HG03095 (cell line): ENCODE measurements at regions not wholly inside any gene's neighbourhood (a gene's known extent, or its start where the extent isn't known, plus 50 kb on each side); places are given as distances from the start of the nearest gene placed in this dataset.
A peak's percentile ranks its signal among the peaks of the same experiment; 100 is the strongest.
"Not testable (repeated sequence)": the region's sequence is repeated elsewhere in the genome, so short reads cannot be mapped to it uniquely, and the experiment has no call there.

Experiments
- ATAC-seq: cut with Tn5 transposase; IDR thresholded peaks from one replicate; pipeline ENCODE4 v1.9.1; 2021; ENCODE audit warnings: moderate library complexity; ENCODE audit not compliant: unreplicated experiment

DNA sequence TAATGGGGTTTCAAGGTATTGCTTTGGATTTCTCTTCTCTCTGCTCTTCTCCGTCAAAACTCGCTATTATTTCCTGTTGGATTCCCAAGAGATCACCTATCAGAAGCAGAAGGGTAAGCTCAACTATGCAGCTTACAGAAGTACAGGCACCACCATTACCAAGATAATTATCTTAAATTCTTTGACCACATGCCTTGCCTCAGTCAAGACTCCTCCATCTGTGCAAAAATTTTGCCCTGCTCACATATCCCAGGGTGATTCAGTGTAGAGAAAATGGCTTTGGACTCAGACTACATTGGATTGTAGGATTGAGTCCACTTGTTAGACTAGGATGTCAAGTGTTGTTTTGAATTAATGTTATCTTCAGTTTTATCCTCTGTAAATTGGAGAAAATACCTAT lies 698.7 kb downstream of the TDRD15 start:
- ATAC-seq, result no peak

- no peak for ATAC-seq
These were observed 710.0 kb downstream of the TDRD15 start for GRCh38 chr2:21833767-21834166.

GRCh38 chr2:21836261-21836660 lies 712.5 kb downstream of the TDRD15 start:
- ATAC-seq, result no peak

DNA sequence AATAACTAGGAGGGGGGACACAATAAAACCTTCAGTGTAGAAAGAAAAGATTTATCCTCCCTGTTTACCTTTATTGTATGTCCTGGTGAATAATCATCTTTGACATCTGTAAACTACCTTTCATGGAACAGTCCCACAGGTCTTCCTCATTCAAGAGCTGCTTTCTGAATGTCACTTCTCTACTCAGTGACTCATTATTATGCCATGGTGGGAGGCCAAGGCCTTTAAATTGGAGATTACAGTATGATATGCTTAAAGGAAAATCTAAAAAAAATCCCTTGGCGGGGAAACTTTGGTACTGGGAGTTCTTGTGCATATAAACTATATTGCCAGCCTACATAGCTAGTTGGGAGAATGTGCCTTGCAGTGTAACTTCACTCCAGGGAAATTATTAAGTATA lies 713.0 kb downstream of the TDRD15 start:
- no peak for ATAC-seq

DNA sequence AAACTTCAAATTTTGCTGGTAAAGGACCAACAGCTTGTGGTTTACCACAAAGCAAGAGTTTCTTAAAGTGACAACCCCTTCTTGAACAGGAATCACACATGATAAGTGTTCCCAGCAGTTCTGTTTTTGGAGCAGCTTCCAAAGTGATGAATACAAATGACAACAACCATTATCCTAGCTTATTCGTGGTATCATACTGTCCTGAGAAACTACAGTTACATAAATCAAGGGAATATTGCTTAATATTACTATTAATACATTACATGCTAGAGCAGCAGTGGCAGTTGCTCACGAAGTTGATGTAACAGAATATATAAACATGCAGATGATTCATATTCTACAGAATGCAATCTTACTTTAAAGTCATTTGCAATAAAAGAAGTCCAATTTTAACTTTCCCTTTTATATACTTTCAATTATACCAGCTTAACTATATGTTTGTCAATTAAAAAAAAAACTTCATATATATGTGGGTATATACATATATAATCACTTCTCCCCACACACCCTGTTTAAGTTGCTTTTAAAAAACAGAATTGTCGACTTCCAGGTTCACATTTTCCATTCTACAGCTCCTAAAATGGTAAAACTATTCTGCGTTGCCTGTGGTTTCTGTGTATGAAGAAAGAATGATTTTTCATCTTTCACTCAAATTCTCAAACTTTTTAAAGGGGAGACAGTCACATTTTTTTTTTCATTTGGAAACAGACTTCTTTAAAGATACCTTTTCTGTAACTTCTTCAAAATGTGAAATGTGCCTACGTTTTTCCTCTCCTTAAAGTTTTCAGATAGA lies 713.6 kb downstream of the TDRD15 start:
- no peak for ATAC-seq

- no peak for ATAC-seq
These were observed 717.6 kb downstream of the TDRD15 start for GRCh38 chr2:21841341-21841740.

- not testable (repeated sequence) for ATAC-seq
These were observed 726.6 kb downstream of the TDRD15 start for GRCh38 chr2:21850367-21850766.

DNA sequence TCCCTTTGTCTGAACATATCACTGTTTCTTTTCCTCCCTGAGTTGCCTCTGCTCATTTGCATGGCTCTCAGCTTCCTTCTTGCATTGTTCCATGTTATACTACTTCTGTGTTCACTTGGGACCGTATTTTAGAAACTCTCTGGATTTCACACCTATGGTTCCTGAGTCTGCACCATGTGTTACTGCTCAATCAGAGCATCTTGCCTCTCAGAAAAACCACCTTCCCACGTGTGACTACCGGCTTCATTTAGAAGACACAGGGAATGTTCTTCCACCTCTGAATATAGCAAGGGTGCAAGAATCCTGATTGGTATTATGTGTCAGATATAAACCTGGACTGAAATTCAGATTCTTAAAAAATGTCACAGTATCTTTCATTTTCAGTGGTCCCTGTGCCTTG lies 731.2 kb downstream of the TDRD15 start:
- no peak for ATAC-seq

DNA sequence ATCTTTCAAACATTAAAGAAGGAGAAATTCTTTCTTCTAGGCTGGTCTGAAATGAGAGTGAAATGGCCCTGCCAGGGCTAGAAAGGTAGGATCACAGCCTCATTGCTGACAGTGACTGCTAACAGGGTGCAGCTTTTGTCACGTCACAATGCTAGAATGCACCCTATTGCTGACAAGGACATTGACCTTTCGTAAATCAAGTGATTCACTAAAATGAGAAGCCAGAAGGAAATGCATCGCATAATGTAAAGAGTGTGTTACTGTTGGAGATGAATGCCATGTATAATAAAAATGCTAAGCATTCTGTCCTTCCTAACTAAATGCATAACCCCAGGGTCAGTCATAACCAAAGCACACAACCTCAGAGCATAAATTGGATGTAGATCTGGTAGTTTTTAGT lies 732.9 kb downstream of the TDRD15 start:
- no peak for ATAC-seq

DNA sequence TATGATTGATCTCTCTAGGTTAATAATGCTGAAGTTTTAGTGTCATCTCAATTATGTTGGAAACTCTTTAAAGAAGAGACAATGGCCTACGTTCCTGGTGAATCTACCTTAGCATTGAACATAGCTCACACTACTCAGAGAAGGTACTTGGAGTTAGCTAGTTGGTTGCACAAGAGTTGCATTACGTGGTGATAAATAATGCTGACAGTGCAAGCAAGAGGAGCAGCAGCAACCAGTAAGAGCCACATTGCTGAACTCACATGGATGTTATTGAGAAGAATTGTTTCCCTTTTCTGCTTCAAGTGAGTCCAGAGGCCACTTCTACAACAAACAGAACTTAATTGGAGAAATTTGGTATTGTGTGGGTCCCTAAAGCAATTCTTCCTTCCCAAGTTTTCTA lies 737.1 kb downstream of the TDRD15 start:
- ATAC-seq, result no peak

DNA sequence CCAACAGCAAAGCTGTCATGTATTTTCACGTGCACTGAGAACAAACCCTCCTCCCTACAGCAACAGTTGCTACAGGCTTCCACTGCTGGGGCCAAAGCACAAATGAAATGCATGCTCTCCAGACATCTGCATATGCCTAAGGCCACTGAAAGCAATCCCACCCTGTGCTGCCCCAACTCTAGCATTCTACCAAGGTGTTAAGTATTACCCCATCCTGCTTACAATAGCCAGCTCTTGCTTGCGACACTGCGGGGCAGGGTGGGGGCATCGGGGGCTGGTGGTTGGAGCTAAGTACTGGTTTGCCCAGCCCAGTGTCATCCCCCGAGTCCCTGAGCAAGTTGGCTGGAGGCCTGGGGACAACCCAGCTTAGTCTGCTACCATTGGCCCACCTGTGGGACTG lies 742.5 kb downstream of the TDRD15 start:
- no peak for ATAC-seq

- no peak for ATAC-seq
These were observed 764.1 kb downstream of the TDRD15 start for GRCh38 chr2:21887881-21888280.

DNA sequence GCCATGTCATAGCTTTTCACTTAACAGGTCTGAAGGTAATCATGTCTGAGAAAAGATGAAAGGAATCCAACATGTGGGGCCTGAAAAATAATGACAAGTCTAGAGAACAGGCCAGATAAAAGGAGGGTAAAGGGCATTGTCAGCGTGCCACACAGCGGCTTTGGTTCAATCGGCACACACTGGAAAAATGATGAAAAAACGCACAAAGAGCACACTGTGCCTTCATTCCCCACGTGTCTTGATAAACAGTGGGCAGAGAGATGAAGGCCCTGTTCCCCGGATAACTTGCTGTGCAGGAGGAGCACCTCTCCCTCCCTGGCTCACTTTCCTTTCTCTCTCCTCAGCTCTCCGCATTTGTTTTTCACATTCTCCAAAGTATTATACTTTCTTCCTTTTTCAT lies 766.3 kb downstream of the TDRD15 start:
- ATAC-seq, result no peak

- no peak for ATAC-seq
These were observed 766.9 kb downstream of the TDRD15 start for GRCh38 chr2:21890716-21891115.

GRCh38 chr2:21891191-21891590 lies 767.4 kb downstream of the TDRD15 start:
- ATAC-seq, result no peak

DNA sequence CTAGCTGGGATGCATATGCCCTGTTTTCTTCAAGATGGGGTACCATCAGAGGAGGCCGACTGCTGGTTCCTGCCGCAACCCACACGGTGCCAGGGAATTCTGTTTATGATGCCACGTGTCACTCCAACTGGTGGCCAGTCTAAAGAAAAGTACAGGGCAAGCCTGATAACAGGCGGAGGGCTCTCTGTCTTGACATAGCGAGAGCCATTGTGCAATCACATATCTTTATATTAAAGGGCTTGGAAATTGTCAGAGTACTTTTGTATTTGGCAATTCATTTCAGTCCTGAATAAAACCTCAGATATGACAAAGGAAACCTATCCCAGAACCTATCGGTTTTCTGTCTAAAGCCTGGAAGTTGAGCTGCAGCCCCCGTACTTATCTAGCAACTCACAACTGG lies 768.4 kb downstream of the TDRD15 start:
- ATAC-seq, result no peak

DNA sequence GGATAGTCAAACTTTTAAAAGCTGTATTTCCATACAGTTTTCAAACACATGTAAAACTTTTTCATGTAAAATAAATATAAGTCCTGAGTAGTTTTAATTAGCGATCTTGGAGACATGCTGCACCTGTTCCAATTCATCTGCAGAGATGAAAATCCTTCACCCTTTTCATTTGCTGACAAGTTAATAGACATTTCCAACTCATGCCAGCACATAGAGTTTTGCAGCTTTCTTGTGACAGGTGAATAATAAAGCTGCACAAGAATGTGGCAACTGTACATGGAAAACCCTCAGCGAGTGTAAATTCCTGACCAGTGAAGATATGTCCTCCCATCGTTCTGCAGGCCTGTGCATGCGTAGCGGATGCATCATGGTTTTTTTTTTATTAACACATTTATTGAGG lies 771.4 kb downstream of the TDRD15 start:
- no peak for ATAC-seq

DNA sequence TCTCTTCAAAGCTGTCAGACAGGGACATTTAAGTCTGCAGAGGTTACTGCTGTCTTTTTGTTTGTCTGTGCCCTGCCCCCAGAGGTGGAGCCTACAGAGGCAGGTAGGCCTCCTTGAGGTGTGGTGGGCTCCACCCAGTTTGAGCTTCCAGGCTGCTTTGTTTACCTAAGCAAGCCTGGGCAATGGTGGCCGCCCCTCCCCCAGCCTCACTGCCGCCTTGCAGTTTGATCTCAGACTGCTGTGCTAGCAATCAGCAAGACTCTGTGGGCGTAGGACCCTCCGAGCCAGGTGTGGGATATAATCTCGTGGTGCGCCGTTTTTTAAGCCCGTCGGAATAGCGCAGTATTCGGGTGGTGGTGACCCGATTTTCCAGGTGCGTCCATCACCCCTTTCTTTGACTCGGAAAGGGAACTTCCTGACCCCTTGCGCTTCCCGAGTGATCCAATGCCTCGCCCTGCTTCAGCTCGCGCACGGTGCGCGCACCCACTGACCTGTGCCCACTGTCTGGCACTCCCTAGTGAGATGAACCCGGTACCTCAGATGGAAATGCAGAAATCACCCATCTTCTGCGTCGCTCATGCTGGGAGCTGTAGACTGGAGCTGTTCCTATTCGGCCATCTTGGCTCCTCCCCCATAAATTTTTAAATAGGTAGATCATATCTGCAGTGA lies 785.1 kb downstream of the TDRD15 start:
- ATAC-seq, result not testable (repeated sequence)

DNA sequence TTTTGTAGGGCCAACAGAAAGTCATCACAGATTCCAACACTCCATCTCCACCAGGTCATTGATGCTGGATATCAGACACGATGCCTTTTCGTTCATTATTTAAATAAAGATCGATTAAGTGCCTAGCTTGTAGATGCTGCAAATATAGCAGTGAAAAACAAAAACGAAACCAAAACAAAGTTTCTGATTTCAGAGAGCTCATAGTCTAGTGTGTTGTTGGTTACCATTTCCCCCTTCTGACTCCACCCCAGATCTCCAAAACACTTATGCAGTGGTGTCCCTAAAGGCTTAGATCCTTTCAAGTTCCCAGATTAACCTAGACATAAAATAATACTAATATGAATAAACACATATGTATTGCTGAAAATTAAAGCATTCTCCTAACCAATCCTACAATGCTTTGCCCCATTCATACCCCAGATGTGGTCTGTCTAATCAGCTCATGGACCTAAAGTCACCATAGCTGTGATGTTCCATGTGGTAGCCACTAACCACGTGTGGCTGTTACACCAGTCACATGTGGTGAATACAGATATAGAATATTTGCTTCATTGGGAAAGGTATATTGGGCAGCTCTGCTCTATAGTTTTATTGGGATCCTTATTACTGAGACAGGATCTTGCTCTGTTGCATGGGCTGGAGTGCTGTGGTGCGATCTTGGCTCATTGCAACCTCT lies 787.2 kb downstream of the TDRD15 start:
- peak; percentile 74 for ATAC-seq

GRCh38 chr2:21912405-21912804 lies 788.6 kb downstream of the TDRD15 start:
- no peak for ATAC-seq

- ATAC-seq, result no peak
These were observed 791.4 kb downstream of the TDRD15 start for GRCh38 chr2:21915201-21915600.

- no peak for ATAC-seq
These were observed 793.3 kb downstream of the TDRD15 start for GRCh38 chr2:21916934-21917522.
